BLaER1 (cell line): ENCODE measurements at regions not wholly inside any gene's neighbourhood (a gene's known extent, or its start where the extent isn't known, plus 50 kb on each side); places are given as distances from the start of the nearest gene placed in this dataset.
A peak's percentile ranks its signal among the peaks of the same experiment; 100 is the strongest.
"Not testable (repeated sequence)": the region's sequence is repeated elsewhere in the genome, so short reads cannot be mapped to it uniquely, and the experiment has no call there.

ENCODE experiments used
- H3K27ac ChIP-seq: shearing (Covaris generic); formaldehyde crosslinking; 2 replicates; pipeline ENCODE4 v1.8.1; 2022
- H3K27me3 ChIP-seq: shearing (Covaris generic); formaldehyde crosslinking; 2 replicates; pipeline ENCODE4 v1.8.1; 2022
- H3K36me3 ChIP-seq: shearing (Covaris generic); formaldehyde crosslinking; 2 replicates; pipeline ENCODE4 v1.8.1; 2022
- H3K4me1 ChIP-seq: shearing (Covaris generic); formaldehyde crosslinking; 2 replicates; pipeline ENCODE4 v1.8.1; 2022
- H3K4me2 ChIP-seq: shearing (Covaris generic); formaldehyde crosslinking; 2 replicates; pipeline ENCODE4 v1.8.1; 2022
- H3K4me3 ChIP-seq: shearing (Covaris generic); formaldehyde crosslinking; 2 replicates; pipeline ENCODE4 v1.8.1; 2022
- H3K9ac ChIP-seq: shearing (Covaris generic); formaldehyde crosslinking; 2 replicates; pipeline ENCODE4 v1.8.1; 2022
- H3K9me3 ChIP-seq: shearing (Covaris generic); formaldehyde crosslinking; 2 replicates; pipeline ENCODE4 v1.8.1; 2022
- H4K20me1 ChIP-seq: shearing (Covaris generic); formaldehyde crosslinking; 2 replicates; pipeline ENCODE4 v1.8.1; 2022
- Cebpa-rat ChIP-seq: shearing (Covaris generic); IDR thresholded peaks from 2 replicates; pipeline ENCODE4 v1.8.1; 2022

- Histone ChIP-seq H3K27ac (no peak overlapping the region), H3K36me3 (no peaks in the 10 kb centered on the region), H3K9me3 (0 out of 2 replicates have a peak, but pooled peaks cover 7% of the 10 kb centered on the region), H3K4me3 (no peak overlapping the region), H3K4me2 (peak overlapping the region; percentile 46), H3K27me3 (no peaks in the 10 kb centered on the region), H4K20me1 (no peaks in the 10 kb centered on the region), H3K9ac (no peak overlapping the region), H3K4me1 (peaks cover 12% of the 10 kb centered on the region)
- no peak for TF ChIP-seq Cebpa-rat
These were observed 1229.3 kb downstream of the CDH12 start for GRCh38 chr5:21623831-21624230.

DNA sequence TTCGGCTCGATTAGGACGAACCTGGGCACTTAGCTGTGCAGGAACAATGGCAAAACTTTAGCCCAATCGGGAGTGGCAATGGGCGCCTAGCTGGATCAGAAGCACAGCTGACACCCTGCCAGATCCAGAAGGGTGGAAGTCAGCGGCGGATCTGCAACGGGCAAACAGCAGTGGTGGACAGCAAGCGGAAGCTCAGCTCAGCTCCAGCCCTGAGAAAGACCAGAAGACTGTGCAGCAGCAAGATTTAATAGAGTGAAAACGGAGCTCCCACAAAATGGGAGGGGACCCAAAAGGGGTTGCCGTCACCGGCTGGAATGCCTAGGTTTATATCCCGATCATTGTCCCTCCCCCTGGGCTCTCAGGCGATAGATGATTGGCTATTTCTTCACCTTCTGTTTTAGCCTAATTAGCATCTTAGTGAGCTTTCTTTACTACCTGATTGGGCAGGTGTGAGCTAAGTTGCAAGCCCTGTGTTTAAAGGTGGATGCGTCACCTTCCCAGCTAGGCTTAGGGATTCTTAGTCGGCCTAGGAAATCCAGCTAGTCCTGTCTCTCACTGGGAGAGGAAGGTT lies 1237.9 kb downstream of the CDH12 start:
- Histone ChIP-seq H3K36me3 (no peaks in the 10 kb centered on the region), H3K9me3 (no peaks in the 10 kb centered on the region), H3K4me2 (no peak overlapping the region), H3K27me3 (no peaks in the 10 kb centered on the region), H4K20me1 (no peaks in the 10 kb centered on the region), H3K9ac (no peak overlapping the region), H3K4me1 (no peaks in the 10 kb centered on the region), H3K27ac (no peak overlapping the region), H3K4me3 (no peak overlapping the region)
- TF ChIP-seq Cebpa-rat: no peak

DNA sequence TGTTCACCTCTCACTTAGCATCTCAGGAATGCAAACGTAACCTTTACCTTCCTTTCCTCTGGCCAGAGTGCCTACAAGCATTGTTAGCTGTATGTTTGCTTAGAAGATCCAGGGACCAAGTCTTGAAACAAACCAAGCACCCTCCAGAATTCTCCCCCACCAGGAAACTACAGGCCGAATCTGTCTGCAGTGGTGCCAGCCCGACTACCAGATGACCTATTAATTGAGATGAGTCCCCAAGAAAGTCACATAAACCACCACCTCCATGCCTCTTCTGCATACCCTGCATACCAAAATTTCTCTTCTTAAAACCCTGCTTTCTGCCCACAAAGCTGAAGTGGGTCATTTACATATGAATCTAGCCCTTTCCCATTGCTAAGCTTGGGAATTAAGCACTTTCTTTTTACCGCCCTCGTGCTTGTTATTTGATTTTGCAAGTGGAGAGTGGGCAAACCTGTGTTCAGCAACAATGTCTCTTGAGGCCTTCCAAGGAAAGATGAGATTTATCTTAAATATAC lies 1239.1 kb downstream of the CDH12 start:
- Histone ChIP-seq H3K4me3 (no peak overlapping the region), H3K4me2 (no peak overlapping the region), H3K36me3 (no peaks in the 10 kb centered on the region), H3K4me1 (no peaks in the 10 kb centered on the region), H3K9me3 (no peaks in the 10 kb centered on the region), H3K9ac (no peak overlapping the region), H4K20me1 (no peaks in the 10 kb centered on the region), H3K27ac (no peak overlapping the region), H3K27me3 (no peaks in the 10 kb centered on the region)
- no peak for TF ChIP-seq Cebpa-rat

GRCh38 chr5:21603796-21604195 lies 1249.3 kb downstream of the CDH12 start:
- Histone ChIP-seq H3K36me3 (no peaks in the 10 kb centered on the region), H3K4me3 (no peak overlapping the region), H3K27ac (no peak overlapping the region), H3K9me3 (no peaks in the 10 kb centered on the region), H4K20me1 (no peaks in the 10 kb centered on the region), H3K4me2 (no peak overlapping the region), H3K4me1 (no peaks in the 10 kb centered on the region), H3K9ac (no peak overlapping the region), H3K27me3 (no peaks in the 10 kb centered on the region)
- TF ChIP-seq Cebpa-rat: no peak

GRCh38 chr5:21594566-21594965 lies 1258.6 kb downstream of the CDH12 start:
- Histone ChIP-seq H3K4me3 (no peak overlapping the region), H3K4me1 (no peaks in the 10 kb centered on the region), H3K9me3 (no peaks in the 10 kb centered on the region), H3K9ac (no peak overlapping the region), H3K27ac (no peak overlapping the region), H4K20me1 (no peaks in the 10 kb centered on the region), H3K4me2 (no peak overlapping the region), H3K27me3 (no peaks in the 10 kb centered on the region), H3K36me3 (no peaks in the 10 kb centered on the region)
- no peak for TF ChIP-seq Cebpa-rat

- Histone ChIP-seq H3K27ac (no peak overlapping the region), H3K36me3 (no peaks in the 10 kb centered on the region), H3K27me3 (no peaks in the 10 kb centered on the region), H3K4me3 (no peak overlapping the region), H3K4me2 (no peak overlapping the region), H3K4me1 (no peaks in the 10 kb centered on the region), H4K20me1 (no peaks in the 10 kb centered on the region), H3K9me3 (no peaks in the 10 kb centered on the region), H3K9ac (no peak overlapping the region)
- TF ChIP-seq Cebpa-rat: no peak
These were observed 1259.9 kb downstream of the CDH12 start for GRCh38 chr5:21593261-21593660.

GRCh38 chr5:21581508-21581907 lies 1271.6 kb downstream of the CDH12 start:
- Histone ChIP-seq H3K4me3 (no peak overlapping the region), H3K27me3 (no peaks in the 10 kb centered on the region), H3K9me3 (no peaks in the 10 kb centered on the region), H3K4me2 (no peak overlapping the region), H3K9ac (no peak overlapping the region), H3K4me1 (no peaks in the 10 kb centered on the region), H3K27ac (no peak overlapping the region), H4K20me1 (no peaks in the 10 kb centered on the region), H3K36me3 (no peaks in the 10 kb centered on the region)
- no peak for TF ChIP-seq Cebpa-rat

- H3K4me1 ChIP-seq: no peaks in the 10 kb centered on the region
- no peaks in the 10 kb centered on the region for H4K20me1 ChIP-seq
- no peak for TF ChIP-seq Cebpa-rat
- no peak overlapping the region for H3K4me3 ChIP-seq
- H3K27me3 ChIP-seq: no peaks in the 10 kb centered on the region
- no peak overlapping the region for H3K4me2 ChIP-seq
- H3K9ac ChIP-seq: no peak overlapping the region
- H3K27ac ChIP-seq: no peak overlapping the region
- no peaks in the 10 kb centered on the region for H3K36me3 ChIP-seq
- H3K9me3 ChIP-seq: no peaks in the 10 kb centered on the region
These were observed 1278.2 kb downstream of the CDH12 start for GRCh38 chr5:21574961-21575360.

DNA sequence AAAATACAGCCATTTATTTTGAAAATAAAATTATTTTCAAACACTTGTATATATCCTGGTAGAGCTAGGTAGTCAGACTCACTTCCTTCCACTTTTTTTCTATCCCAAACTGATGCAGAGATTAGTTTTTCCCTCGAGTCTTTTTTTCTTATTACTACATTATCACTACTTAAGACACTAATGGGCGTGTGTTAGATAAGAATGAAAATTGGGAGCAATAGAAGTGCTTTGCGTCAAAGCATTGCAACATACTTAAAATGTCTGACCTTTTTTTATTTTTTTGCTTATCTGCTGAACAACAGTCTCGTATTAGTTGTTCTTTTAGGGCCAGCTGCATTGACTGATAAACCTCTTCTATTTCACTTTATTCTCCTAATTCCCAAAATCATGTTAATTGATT lies 1278.7 kb downstream of the CDH12 start:
- no peak overlapping the region for H3K4me2 ChIP-seq
- H3K27me3 ChIP-seq: no peaks in the 10 kb centered on the region
- no peak overlapping the region for H3K27ac ChIP-seq
- no peaks in the 10 kb centered on the region for H4K20me1 ChIP-seq
- H3K4me1 ChIP-seq: no peaks in the 10 kb centered on the region
- H3K9ac ChIP-seq: no peak overlapping the region
- H3K9me3 ChIP-seq: no peaks in the 10 kb centered on the region
- no peak for TF ChIP-seq Cebpa-rat
- no peaks in the 10 kb centered on the region for H3K36me3 ChIP-seq
- no peak overlapping the region for H3K4me3 ChIP-seq

DNA sequence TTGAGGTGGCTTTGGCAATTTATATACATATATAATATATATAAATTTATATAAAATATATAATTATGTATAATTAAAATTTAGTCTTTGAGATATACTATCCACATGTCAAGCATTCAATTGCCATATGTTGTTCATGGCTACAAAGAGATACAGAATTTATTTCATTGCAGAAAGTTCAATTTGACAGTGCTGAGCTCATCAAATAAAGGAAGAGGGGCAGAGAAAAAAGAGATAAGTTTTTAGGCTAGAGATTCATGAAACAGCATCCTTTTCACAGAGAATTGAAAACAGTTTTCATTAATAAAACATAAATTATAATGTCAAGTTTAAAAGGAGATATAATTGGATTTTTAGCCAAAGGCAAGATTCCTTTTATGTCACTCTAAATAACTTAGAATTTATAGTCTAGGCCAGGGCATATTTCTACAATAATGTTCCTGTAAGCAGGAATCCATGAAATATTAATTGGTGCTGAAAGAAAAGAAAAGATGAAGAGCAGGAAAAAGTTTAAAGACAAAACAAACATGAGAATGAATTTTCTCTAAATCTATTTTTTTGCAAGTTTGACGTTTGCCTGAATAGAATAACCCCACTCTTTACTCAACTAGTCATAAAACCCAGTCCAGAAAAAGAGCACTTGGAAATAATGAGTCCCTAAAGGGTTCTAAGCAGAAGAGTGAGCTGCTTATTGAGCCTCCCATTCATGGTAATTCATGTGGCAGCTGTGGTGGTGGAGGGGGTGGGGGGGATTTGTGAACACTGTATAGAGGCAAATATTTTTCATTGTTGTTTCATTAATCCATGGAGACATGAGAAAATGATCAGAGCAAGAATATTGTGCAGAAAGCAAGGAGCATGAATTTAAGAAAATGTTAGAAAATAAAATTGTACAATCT lies 1279.5 kb downstream of the CDH12 start:
- Histone ChIP-seq H3K36me3 (no peaks in the 10 kb centered on the region), H3K4me1 (no peaks in the 10 kb centered on the region), H4K20me1 (no peaks in the 10 kb centered on the region), H3K4me3 (no peak overlapping the region), H3K27ac (no peak overlapping the region), H3K9me3 (no peaks in the 10 kb centered on the region), H3K4me2 (no peak overlapping the region), H3K9ac (no peak overlapping the region), H3K27me3 (no peaks in the 10 kb centered on the region)
- no peak for TF ChIP-seq Cebpa-rat

DNA sequence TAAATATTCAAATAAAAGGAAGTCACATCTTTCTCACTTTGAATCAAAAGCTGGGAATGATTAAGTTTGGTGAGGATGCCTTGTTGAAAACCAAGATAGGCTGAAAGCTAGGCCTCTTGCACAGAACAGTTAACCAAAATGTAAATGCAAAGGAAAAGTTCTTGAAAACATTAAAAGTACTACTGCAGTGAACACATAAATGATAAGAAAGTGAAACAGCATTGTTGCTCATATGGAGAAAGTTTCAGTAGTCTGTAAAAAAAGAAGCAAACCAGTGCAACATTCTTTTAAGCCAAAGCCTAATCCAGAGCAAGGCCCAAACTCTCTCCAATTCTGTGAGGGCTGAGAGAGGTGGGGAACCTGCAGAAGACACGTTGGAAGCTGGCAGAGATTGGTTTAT lies 1281.9 kb downstream of the CDH12 start:
- H3K4me2 ChIP-seq, H3K36me3 ChIP-seq, H3K9ac ChIP-seq, H4K20me1 ChIP-seq, H3K4me3 ChIP-seq, H3K27me3 ChIP-seq, H3K9me3 ChIP-seq, H3K4me1 ChIP-seq, H3K27ac ChIP-seq: not testable (repeated sequence)

- H3K36me3 ChIP-seq, H3K9ac ChIP-seq, H3K4me3 ChIP-seq, H4K20me1 ChIP-seq, H3K9me3 ChIP-seq, H3K27me3 ChIP-seq, H3K4me1 ChIP-seq, H3K27ac ChIP-seq, H3K4me2 ChIP-seq: not testable (repeated sequence)
These were observed 1294.0 kb downstream of the CDH12 start for GRCh38 chr5:21559109-21559508.

GRCh38 chr5:21552263-21552662 lies 1300.9 kb downstream of the CDH12 start:
- H3K36me3 ChIP-seq, H3K27me3 ChIP-seq, H4K20me1 ChIP-seq, H3K9ac ChIP-seq, H3K27ac ChIP-seq, H3K4me1 ChIP-seq, H3K4me2 ChIP-seq, H3K9me3 ChIP-seq, H3K4me3 ChIP-seq: not testable (repeated sequence)

DNA sequence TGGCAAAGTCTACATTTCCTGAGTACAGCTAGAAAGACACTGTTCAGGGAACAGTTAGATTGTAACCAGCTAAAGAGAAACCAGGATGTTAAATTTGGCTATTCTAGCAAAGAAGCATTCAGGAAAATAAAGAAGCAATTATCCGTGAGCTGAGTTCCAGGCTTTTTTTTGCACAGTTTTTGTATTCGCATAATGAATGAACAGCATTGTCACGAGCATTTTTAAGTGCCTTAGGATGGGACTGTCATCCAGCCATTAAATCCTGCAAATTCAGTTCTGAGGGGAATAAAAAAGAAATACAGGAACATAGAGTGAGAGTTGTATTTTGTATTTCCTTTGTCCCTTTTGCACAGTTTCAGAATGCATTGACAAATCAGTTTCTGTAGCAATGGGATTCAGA lies 1302.2 kb downstream of the CDH12 start:
- H3K4me2 ChIP-seq, H3K36me3 ChIP-seq, H3K27ac ChIP-seq, H3K4me3 ChIP-seq, H3K9me3 ChIP-seq, H3K27me3 ChIP-seq, H3K4me1 ChIP-seq, H4K20me1 ChIP-seq, H3K9ac ChIP-seq: not testable (repeated sequence)
